ENCODE measurements at regions not wholly inside any gene's neighbourhood (a gene's known extent, or its start where the extent isn't known, plus 50 kb on each side); places are given as distances from the start of the nearest gene placed in this dataset.

GRCh38 chr12:127253797-127254327 lies 1013.1 kb upstream of the TMEM132C start:
- no peak for TF ChIP-seq CTCF (conservative IDR thresholded peaks at IDR 0.05)
- H3K27ac ChIP-seq, result no peak overlapping the region

GRCh38 chr12:127254420-127254955 lies 1012.5 kb upstream of the TMEM132C start:
- H3K27ac ChIP-seq, result no peak overlapping the region
- TF ChIP-seq CTCF (conservative IDR thresholded peaks at IDR 0.05), result no peak

- TF ChIP-seq CTCF (conservative IDR thresholded peaks at IDR 0.05), result no peak
- H3K27ac ChIP-seq, result no peak overlapping the region
These were observed 1009.5 kb upstream of the TMEM132C start for GRCh38 chr12:127257366-127257935.

- no peak for TF ChIP-seq CTCF (conservative IDR thresholded peaks at IDR 0.05)
- H3K27ac ChIP-seq, result no peak overlapping the region
These were observed 1006.4 kb upstream of the TMEM132C start for GRCh38 chr12:127260531-127260930.

GRCh38 chr12:127260999-127261398 lies 1006.0 kb upstream of the TMEM132C start:
- no peak for TF ChIP-seq CTCF (conservative IDR thresholded peaks at IDR 0.05)
- no peak overlapping the region for H3K27ac ChIP-seq

- no peak overlapping the region for H3K27ac ChIP-seq
- TF ChIP-seq CTCF (conservative IDR thresholded peaks at IDR 0.05), result no peak
These were observed 1004.4 kb upstream of the TMEM132C start for GRCh38 chr12:127262615-127263014.

- no peak for TF ChIP-seq CTCF (conservative IDR thresholded peaks at IDR 0.05)
These were observed 1003.3 kb upstream of the TMEM132C start for GRCh38 chr12:127263621-127264020.

More at GRCh38 chr12:127263621-127264020, 1003.3 kb upstream of the TMEM132C start:
- no peak overlapping the region for H3K27ac ChIP-seq

Measured in VCaP (cell line).